Right lobe of liver (tissue), 4 donors: ENCODE measurements at regions not wholly inside any gene's neighbourhood (a gene's known extent, or its start where the extent isn't known, plus 50 kb on each side); places are given as distances from the start of the nearest gene placed in this dataset.

Source experiments
- CTCF ChIP-seq, 4 donors: fragments of 200-600 bp in 3 of 4; fragments of 450-650 bp in 1 of 4; IDR thresholded peaks; one replicate each; pipeline versions ENCODE4 v1.5.1 to v1.8.0; 2016 to 2022; ENCODE audit warnings: antibody characterized with exemption in 4 of 4, mild to moderate bottlenecking in 2 of 4
- POLR2A ChIP-seq: fragments of 450-650 bp; IDR thresholded peaks from one replicate; pipeline ENCODE4 v1.6.1; 2017; ENCODE audit warnings: antibody characterized with exemption, mild to moderate bottlenecking
- donor health status: DM: no; HTN: no; CAD: no.
- donor health status: DM: no; HTN: no; CAD: no.
- donor health status: DM: no; HTN: yes; CAD: no.

GRCh38 chr16:85174871-85175723 is 62.8 kb upstream of the CIBAR2 start:
- TF ChIP-seq CTCF (IDR thresholded peaks at IDR 0.05): no peak
- no peak for TF ChIP-seq POLR2A
